Transverse colon (tissue), 4 donors: ENCODE measurements at regions not wholly inside any gene's neighbourhood (a gene's known extent, or its start where the extent isn't known, plus 50 kb on each side); places are given as distances from the start of the nearest gene placed in this dataset.
A peak's percentile ranks its signal among the peaks of the same experiment; 100 is the strongest.

Experiments used
- EP300 ChIP-seq: sonication (generic); formaldehyde crosslinking; IDR thresholded peaks from one replicate; pipeline ENCODE4 v1.6.1; 2017; ENCODE audit warnings: antibody characterized with exemption, low read depth
- POLR2A ChIP-seq: fragments of 450-650 bp; IDR thresholded peaks from one replicate; pipeline ENCODE4 v1.6.1; 2016; ENCODE audit warnings: antibody characterized with exemption, mild to moderate bottlenecking, moderate library complexity
- POLR2AphosphoS5 ChIP-seq, 3 donors: sonication (generic); formaldehyde crosslinking; IDR thresholded peaks; one replicate each; pipeline ENCODE4 v1.6.1; 2016; ENCODE audit warnings: antibody characterized with exemption in 3 of 3
- TF ChIP-seq, protein P1 (sequence below), 5 experiments: fragments of 200-600 bp in 3 of 5; fragments of 450-650 bp in 2 of 5; sonication (generic) in 3 of 5; IDR thresholded peaks; 1 replicate in 2 of 5; 2 replicates in 3 of 5; pipeline ENCODE4 v1.5.1; 2016 to 2017; ENCODE audit warnings: antibody characterized with exemption in 5 of 5, inconsistent platforms in 3 of 5, mild to moderate bottlenecking in 2 of 5, moderate library complexity in 1 of 5

DNA sequence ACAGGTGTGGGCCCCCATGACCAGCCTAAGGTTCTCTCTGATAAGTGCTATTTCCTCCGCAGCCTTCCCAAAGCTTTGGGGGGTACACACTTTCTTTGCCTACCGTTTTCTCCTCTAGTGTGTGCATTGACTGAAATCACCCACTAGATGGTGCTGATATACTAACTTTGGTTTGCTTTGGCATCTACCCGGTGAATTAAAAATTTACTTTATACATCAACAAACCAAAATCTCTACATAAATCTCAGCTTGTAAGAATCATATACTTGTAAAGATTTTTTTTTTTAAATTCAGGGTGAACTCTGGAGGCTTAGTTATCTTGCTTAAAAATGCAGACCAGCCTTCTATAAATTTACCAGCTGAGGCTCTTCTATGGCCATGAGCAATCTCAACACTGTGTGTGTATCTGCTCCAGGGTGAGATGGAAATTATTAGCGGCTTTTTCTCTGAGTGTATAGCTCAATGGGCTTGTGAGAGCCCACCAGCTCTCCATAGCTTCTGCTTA is 475.7 kb upstream of the TNC start:
- TF ChIP-seq, protein P1, sequence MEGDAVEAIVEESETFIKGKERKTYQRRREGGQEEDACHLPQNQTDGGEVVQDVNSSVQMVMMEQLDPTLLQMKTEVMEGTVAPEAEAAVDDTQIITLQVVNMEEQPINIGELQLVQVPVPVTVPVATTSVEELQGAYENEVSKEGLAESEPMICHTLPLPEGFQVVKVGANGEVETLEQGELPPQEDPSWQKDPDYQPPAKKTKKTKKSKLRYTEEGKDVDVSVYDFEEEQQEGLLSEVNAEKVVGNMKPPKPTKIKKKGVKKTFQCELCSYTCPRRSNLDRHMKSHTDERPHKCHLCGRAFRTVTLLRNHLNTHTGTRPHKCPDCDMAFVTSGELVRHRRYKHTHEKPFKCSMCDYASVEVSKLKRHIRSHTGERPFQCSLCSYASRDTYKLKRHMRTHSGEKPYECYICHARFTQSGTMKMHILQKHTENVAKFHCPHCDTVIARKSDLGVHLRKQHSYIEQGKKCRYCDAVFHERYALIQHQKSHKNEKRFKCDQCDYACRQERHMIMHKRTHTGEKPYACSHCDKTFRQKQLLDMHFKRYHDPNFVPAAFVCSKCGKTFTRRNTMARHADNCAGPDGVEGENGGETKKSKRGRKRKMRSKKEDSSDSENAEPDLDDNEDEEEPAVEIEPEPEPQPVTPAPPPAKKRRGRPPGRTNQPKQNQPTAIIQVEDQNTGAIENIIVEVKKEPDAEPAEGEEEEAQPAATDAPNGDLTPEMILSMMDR (IDR thresholded peaks at IDR 0.05): peak; percentile 66 to 77 (median 71)
- TF ChIP-seq POLR2A (no peak), POLR2AphosphoS5 (IDR thresholded peaks at IDR 0.05) (no peak), EP300 (no peak)
